Non-pigmented ciliary epithelial cell (primary cell): ENCODE measurements at regions not wholly inside any gene's neighbourhood (a gene's known extent, or its start where the extent isn't known, plus 50 kb on each side); places are given as distances from the start of the nearest gene placed in this dataset.
"Not testable (repeated sequence)": the region's sequence is repeated elsewhere in the genome, so short reads cannot be mapped to it uniquely, and the experiment has no call there.

Source experiments
- DNase-seq: peaks from one replicate; pipeline ENCODE4 v3.0.0-alpha.2; 2010; ENCODE audit warnings: low read depth

DNA sequence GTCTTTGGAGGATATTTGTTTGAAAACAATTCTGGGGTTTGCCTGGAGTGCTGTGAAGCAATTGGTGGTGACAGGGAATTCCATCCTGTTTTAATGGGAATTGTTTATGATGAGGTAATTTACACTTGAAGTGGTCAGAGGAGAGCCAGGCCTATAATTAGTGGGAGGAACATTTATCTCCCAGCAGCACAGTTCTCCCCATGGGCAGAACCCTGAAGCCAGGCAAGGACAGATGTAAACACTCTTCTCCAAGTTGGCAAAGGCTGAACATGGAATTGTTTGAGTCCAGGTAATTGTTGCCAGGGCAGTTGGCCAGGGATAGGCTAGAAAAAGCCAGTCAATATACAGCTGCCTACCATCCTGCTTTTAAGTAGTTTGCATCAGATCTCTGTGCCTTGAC, 789.7 kb downstream of the FRK start:
- no peak for DNase-seq

GRCh38 chr6:115241373-115241772, 819.3 kb downstream of the FRK start:
- no peak for DNase-seq

DNA sequence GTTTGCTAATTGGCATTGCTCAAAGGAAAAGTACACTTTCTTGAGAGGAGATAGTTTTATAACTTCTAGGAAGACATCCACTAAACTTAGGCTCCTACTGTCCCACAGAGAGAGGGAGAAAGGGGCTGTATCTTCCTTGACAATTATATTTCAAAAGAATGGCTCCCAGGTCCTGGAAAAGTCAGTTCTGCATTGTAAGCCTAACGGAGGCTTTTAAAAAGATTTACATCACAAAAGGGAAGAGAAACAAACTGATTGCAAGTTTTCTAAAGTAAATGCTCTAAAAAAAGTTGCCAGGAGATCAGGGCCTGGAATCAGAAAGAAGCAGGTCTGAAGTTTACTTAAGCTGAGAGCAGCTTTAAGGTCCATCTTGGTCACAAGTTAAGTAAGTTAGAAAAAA, 839.5 kb downstream of the FRK start:
- DNase-seq: no peak

GRCh38 chr6:115220551-115221159, 840.0 kb downstream of the FRK start:
- no peak for DNase-seq

GRCh38 chr6:115219645-115220044, 841.0 kb downstream of the FRK start:
- DNase-seq: no peak

DNA sequence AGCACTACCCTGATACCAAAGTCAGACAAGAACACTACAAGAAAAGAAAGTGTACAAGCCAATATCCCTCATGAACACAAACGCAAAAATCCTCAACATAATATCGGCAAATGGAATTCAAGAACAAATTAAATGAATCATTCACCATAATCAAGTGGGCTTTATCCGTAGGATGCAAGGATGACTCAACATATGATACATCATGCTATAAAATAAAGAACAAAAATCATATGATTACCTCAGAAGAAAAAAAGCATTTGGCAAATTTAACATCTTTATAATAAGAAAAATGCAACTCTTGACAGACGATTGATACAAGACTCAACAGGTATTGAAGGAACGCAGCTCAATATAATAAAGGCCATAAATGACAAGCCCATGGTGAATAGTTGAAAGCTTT, 843.9 kb downstream of the FRK start:
- DNase-seq: no peak

DNA sequence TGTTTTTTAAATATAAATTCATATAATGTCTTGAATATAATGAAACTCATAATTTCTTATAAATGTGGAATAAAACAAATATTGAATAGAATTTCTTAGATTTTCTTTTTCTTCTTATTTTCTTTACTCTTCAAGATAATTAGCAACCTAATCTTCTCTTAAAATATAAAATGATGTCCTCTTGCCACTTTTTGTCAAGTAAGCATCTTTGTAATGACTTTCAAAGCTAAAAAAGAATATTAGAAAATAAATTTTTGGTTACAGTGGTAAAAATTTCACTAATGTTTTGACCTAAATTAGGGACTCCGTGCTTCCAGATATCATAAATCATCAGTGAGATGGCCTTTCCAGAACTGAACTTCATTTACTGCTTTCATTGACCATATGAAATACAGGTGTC, 846.4 kb downstream of the FRK start:
- no peak for DNase-seq

DNA sequence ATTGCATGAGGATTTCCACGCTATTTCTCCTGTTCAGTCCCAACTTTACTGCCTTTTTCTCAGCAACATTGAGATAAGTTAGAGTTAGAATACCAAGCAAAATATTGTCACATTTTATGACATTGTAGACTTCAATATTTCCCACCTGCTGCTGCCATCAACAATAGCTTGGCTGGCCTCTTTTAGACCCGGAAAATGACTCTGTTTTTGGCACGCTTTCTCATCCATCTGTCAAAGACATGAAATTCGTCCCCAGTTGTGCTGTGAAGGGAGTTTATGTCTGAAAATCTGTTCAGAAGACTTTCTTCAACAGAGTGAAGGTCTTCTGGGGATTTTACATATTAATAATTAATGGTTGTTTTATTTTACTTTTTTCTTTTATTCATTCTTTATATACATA, 857.3 kb downstream of the FRK start:
- no peak for DNase-seq

DNA sequence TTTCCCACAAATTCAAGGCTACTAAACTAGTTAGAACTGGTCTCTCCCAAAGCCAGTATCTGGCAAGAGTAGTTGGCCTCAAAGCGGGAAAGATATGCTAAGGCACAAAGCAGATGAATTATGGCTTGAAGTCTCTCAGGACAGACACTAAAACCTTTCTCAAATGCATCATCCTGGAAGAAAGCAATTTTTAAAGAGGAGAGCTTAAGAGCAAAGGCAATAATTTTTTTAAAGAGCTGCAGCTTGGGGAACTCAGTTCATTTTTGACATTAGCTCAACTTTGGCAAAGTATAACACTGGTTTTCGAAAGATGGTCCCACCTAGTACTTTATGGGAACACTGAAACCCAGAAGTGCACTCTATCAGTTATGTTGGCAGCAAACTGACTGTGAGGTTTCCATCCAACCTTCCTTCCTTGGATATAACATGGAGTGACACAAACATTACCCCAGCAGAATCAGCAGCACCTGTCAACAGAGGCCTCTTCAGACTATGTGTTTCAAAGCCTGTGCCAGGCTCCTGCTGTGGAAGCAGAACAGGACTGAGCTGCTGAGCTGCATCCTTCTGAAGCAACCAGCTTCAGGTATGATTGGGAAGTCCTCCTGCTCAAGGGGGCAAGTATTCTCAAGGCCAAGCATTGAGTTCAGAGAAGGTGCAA, 852.3 kb upstream of the HS3ST5 start:
- no peak for DNase-seq

- no peak for DNase-seq
Measured at GRCh38 chr6:115191989-115192388, 849.2 kb upstream of the HS3ST5 start.

DNA sequence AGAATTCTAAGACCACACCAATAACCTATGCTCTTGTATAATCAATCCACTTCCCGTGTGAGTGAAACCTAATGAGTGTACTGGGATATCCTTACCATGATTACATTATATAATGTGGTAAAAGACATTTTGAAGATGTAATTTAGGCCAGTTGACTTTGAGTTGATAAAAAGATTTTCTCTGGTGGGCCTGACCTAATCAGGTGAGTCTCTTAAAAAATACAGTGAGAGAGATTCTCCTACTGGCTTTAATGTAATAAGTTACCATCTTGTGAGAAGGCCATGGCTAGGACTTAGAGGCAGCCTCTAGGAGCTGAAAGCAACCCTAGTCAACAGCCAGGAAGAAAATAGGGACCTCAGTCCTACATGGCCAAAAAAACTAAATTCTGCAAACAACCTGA, 847.7 kb upstream of the HS3ST5 start:
- DNase-seq: no peak

DNA sequence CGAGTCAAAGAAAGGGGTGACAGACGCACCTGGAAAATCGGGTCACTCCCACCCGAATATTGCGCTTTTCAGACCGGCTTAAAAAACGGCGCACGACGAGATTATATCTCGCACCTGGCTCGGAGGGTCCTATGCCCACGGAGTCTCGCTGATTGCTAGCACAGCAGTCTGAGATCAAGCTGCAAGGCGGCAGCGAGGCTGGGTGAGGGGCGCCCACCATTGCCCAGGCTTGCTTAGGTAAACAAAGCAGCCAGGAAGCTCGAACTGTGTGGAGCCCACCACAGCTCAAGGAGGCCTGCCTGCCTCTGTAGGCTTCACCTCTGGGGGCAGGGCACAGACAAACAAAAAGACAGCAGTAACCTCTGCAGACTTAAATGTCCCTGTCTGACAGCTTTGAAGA, 832.6 kb upstream of the HS3ST5 start:
- DNase-seq: not testable (repeated sequence)

DNA sequence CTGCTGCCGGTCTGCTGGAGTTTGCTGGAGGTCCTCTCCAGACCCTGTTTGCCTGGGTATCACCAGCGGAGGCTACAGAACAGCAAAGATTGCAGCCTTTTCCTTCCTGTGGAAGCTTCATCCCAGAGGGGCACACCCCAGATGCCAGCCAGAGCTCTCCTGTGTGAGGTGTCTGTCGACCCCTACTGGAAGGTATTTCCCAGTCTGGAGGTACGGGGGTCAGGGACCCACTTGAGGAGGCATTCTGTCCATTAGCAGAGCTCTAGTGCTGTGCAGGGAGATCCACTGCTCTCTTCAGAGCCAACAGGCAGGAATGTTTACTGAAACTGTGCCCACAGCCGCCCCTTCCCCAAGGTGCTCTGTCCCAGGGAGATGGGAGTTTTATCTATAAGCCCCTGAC, 823.1 kb upstream of the HS3ST5 start:
- DNase-seq: not testable (repeated sequence)

- DNase-seq: no peak
Measured at GRCh38 chr6:115159733-115160132, 816.9 kb upstream of the HS3ST5 start.

GRCh38 chr6:115137910-115138309, 795.1 kb upstream of the HS3ST5 start:
- no peak for DNase-seq

DNA sequence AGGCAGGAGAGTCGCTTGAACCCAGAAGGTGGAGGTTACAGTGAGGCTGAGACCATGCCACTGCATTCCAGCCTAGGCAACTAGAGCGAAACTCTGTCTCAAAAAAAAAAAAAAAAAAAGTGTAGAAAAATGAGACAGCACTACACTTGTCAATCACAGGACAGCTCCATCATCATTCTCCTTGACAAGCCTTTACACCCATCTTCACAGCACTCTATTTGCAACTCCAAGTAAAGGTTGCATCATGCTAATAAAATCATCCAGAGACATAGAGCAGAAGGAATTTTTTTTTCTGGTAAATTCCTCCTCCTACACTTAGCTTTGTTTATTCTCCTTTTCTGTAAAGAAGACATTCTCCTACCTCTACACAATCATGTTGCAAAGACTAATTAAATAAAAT, 791.0 kb upstream of the HS3ST5 start:
- DNase-seq: no peak

- no peak for DNase-seq
Measured at GRCh38 chr6:115131709-115132490, 789.1 kb upstream of the HS3ST5 start.

DNA sequence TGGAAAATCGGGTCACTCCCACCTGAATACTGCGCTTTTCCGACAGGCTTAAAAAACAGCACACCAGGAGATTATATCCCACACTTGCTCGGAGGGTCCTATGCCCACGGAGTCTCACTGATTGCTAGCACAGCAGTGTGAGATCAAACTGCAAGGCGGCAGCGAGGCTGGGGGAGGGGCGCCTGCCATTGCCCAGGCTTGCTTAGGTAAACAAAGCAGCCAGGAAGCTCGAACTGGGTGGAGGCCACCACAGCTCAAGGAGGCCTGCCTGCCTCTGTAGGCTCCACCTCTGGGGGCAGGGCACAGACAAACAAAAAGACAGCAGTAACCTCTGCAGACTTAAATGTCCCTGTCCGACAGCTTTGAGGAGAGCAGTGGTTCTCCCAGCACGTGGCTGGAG, 778.7 kb upstream of the HS3ST5 start:
- not testable (repeated sequence) for DNase-seq

- no peak for DNase-seq
Measured at GRCh38 chr6:115120391-115120790, 777.6 kb upstream of the HS3ST5 start.

GRCh38 chr6:115091461-115091860, 748.6 kb upstream of the HS3ST5 start:
- peak; percentile 11 for DNase-seq

DNA sequence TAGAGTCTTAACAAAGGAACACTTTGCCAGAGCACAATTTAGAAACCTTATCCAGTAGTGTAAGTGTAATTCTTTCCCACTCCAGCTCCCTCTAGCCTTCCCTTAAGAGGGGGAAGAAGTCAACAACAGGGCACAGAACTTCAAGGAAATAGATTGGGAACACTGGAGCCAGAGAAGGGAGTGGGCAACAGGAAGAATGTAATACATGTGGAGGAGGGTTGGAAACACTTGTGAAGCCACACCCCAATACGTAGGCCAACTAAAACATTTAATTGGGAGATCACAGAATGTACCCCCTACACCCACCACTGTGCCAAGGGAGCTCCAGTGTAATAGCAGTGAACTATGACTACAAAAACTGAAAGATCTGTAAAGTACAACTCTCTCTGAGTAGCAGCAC, 735.7 kb upstream of the HS3ST5 start:
- no peak for DNase-seq

DNA sequence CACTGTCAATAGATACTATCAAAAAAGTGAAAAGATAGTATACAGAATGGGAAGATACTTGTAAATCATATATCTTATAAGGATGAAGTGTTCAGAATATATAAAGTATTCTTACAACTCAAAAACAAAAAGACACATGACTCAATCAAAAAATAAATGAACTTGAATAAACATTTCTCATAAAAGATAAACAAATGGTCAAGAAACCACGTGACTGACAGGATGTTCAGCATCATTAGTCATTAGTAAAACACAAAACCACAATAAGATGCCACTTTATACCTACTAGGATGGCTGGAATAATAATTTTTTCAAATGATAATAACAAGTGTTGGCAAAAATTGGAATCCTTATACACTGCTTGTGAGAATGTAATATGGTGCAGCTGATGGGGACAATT, 729.1 kb upstream of the HS3ST5 start:
- no peak for DNase-seq

DNA sequence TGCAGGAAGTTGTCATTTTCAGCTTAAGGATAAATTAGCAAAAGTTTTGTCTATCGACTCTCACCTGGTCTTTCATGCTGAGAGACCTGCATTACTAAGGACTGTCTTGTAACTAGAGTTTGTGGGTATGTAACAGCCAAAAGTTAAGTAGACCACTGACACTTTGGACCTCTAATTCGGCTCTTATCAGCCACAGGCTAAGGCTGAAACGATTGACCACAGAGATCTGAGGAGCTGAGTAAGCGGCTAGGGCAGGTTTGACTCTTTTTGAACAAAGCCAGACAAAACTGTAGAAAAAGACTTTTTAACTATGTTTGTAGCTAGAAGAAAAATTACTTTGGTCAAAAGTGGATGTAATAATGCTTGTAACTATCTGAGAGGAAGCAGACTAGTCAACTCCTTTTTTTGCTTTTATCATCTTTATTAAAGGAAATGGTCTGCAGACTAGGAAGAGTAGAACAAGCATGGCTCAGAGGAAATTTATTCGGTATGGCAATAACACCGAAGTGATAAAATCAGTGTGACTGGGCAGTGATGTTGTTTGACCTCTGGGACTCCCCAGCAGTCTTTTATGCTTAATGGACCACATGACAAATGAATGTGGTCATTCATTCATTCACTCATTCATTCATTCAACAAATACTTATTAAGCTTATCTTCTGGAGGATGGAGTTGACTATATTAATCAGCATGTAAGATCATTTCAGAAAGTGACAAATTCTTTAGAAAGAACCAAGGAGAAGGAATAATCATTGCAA, 725.0 kb upstream of the HS3ST5 start:
- no peak for DNase-seq
